ENCODE measurements at regions not wholly inside any gene's neighbourhood (a gene's known extent, or its start where the extent isn't known, plus 50 kb on each side); places are given as distances from the start of the nearest gene placed in this dataset.

DNA sequence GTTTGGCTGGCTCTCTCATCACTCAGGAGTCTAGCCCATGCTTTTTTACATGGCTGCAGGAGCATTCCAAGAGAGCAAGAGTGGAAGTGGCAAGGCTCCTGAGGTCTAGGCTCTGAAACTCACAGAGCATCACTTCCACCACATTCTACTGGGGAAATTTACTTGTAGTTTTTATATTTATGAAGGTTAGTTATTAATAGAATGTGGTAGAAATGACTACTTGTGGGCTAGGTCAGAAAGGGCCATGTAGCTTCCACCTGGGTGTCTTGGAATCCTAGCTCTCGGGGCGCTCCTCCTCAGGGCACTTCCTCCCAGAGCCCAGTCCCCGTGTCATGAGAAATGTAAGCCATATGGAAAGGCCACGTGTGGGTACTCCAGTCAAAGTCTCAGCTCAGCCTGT lies 127.0 kb upstream of the CASK start:
- POLR2A ChIA-PET: no interaction called here
- H3K27ac Mint-ChIP-seq (ENCODE audit: low read depth, unreplicated experiment): no peak overlapping the region
- CTCF ChIA-PET: no interaction called here
- TF ChIP-seq CTCF (IDR thresholded peaks at IDR 0.05; ENCODE audit: unreplicated experiment): no peak
- DNase-seq (ENCODE audit: unreplicated experiment): no peak
- H3K4me1 Mint-ChIP-seq (ENCODE audit: insufficient read depth, unreplicated experiment): no peaks in the 10 kb centered on the region
- H3K36me3 Mint-ChIP-seq (ENCODE audit: insufficient read depth, unreplicated experiment): no peaks in the 10 kb centered on the region
- H3K4me3 Mint-ChIP-seq (ENCODE audit: unreplicated experiment): no peak overlapping the region
- intact Hi-C loops (cut with micrococcal nuclease): no loop called here
- peaks cover 57% of the 10 kb centered on the region for H3K27me3 Mint-ChIP-seq (ENCODE audit: insufficient read depth, unreplicated experiment)
- no peaks in the 10 kb centered on the region for H3K9me3 Mint-ChIP-seq (ENCODE audit: unreplicated experiment)
- BruUV-seq (replicated peaks): no TSS peak

- ChIA-PET POLR2A (interaction anchor here (0.7 to 1.0 kb wide), 2 partner anchors 10 to 185 kb away, joined by 3 to 4 read pairs; no protein-coding TSS in a partner anchor), CTCF (interaction anchor here (0.5 kb wide), 1 partner anchor 468 kb away, joined by 3 read pairs; no protein-coding TSS in a partner anchor)
- no peaks in the 10 kb centered on the region for H3K4me1 Mint-ChIP-seq (ENCODE audit: insufficient read depth, unreplicated experiment)
- H3K27ac Mint-ChIP-seq (ENCODE audit: low read depth, unreplicated experiment): no peak overlapping the region
- H3K36me3 Mint-ChIP-seq (ENCODE audit: insufficient read depth, unreplicated experiment): no peaks in the 10 kb centered on the region
- TF ChIP-seq CTCF (IDR thresholded peaks at IDR 0.05; ENCODE audit: unreplicated experiment): no peak
- no TSS peak for BruUV-seq (replicated peaks)
- no peaks in the 10 kb centered on the region for H3K9me3 Mint-ChIP-seq (ENCODE audit: unreplicated experiment)
- DNase-seq (ENCODE audit: unreplicated experiment): no peak
- intact Hi-C loops (cut with micrococcal nuclease): no loop called here
- no peak overlapping the region for H3K4me3 Mint-ChIP-seq (ENCODE audit: unreplicated experiment)
- peaks cover 53% of the 10 kb centered on the region for H3K27me3 Mint-ChIP-seq (ENCODE audit: insufficient read depth, unreplicated experiment)
Observed at GRCh38 chrX:42047886-42048285, 124.5 kb upstream of the CASK start.

GRCh38 chrX:42028109-42028508 lies 104.8 kb upstream of the CASK start:
- intact Hi-C loops (cut with micrococcal nuclease): no loop called here
- Mint-ChIP-seq H3K27me3 (ENCODE audit: insufficient read depth, unreplicated experiment) (peaks cover 94% of the 10 kb centered on the region), H3K9me3 (ENCODE audit: unreplicated experiment) (no peaks in the 10 kb centered on the region), H3K4me3 (ENCODE audit: unreplicated experiment) (no peak overlapping the region), H3K36me3 (ENCODE audit: insufficient read depth, unreplicated experiment) (no peaks in the 10 kb centered on the region), H3K4me1 (ENCODE audit: insufficient read depth, unreplicated experiment) (no peaks in the 10 kb centered on the region), H3K27ac (ENCODE audit: low read depth, unreplicated experiment) (no peak overlapping the region)
- no TSS peak for BruUV-seq (replicated peaks)
- ChIA-PET CTCF (no interaction called here), POLR2A (interaction anchor here (0.6 kb wide), 1 partner anchor 98 kb away, joined by 3 read pairs; no protein-coding TSS in a partner anchor)
- TF ChIP-seq CTCF (IDR thresholded peaks at IDR 0.05; ENCODE audit: unreplicated experiment): no peak
- DNase-seq (ENCODE audit: unreplicated experiment): no peak

- no peak for DNase-seq (ENCODE audit: unreplicated experiment)
- intact Hi-C loops (cut with micrococcal nuclease): no loop called here
- Mint-ChIP-seq H3K9me3 (ENCODE audit: unreplicated experiment) (no peaks in the 10 kb centered on the region), H3K4me1 (ENCODE audit: insufficient read depth, unreplicated experiment) (no peaks in the 10 kb centered on the region), H3K36me3 (ENCODE audit: insufficient read depth, unreplicated experiment) (no peaks in the 10 kb centered on the region), H3K27ac (ENCODE audit: low read depth, unreplicated experiment) (no peak overlapping the region), H3K4me3 (ENCODE audit: unreplicated experiment) (no peak overlapping the region), H3K27me3 (ENCODE audit: insufficient read depth, unreplicated experiment) (peaks cover 92% of the 10 kb centered on the region)
- CTCF ChIA-PET: no interaction called here
- BruUV-seq (replicated peaks): no TSS peak
- TF ChIP-seq CTCF (IDR thresholded peaks at IDR 0.05; ENCODE audit: unreplicated experiment): no peak
- POLR2A ChIA-PET: interaction anchor here (0.6 kb wide), 1 partner anchor 98 kb away, joined by 3 read pairs; no protein-coding TSS in a partner anchor
Observed at GRCh38 chrX:42027367-42028000, 104.1 kb upstream of the CASK start.

Data from MCF 10A (cell line).